ENCODE measurements at regions not wholly inside any gene's neighbourhood (a gene's known extent, or its start where the extent isn't known, plus 50 kb on each side); places are given as distances from the start of the nearest gene placed in this dataset.

GRCh38 chr3:184508938-184509337, 52.6 kb upstream of the EPHB3 start:
- no peak for DNase-seq

GRCh38 chr3:184511741-184512140, 49.8 kb upstream of the EPHB3 start:
- DNase-seq, result no peak

Data from muscle of arm (tissue), 1 donor.